ENCODE measurements at regions not wholly inside any gene's neighbourhood (a gene's known extent, or its start where the extent isn't known, plus 50 kb on each side); places are given as distances from the start of the nearest gene placed in this dataset.
"Not testable (repeated sequence)": the region's sequence is repeated elsewhere in the genome, so short reads cannot be mapped to it uniquely, and the experiment has no call there.

GRCh38 chr9:124130277-124131075, 118.9 kb downstream of the LHX2 start:
- no peaks in the 10 kb centered on the region for H3K36me3 ChIP-seq (replicated peaks in 1 of 2; ENCODE audit: control insufficient read depth in 2 of 2, insufficient read depth in 2 of 2, low read length in 2 of 2)
- H3K14ac ChIP-seq (ENCODE audit: low read length): no peak overlapping the region
- no peak overlapping the region for H3K9ac ChIP-seq (ENCODE audit: low read depth, low read length, poor library complexity)
- no peak overlapping the region for H2BK120ac ChIP-seq (ENCODE audit: low read depth, low read length)
- no CpG with 5 or more reads among the region's 18 CpGs for WGBS, 2 donors (ENCODE audit: extremely low coverage in 2 of 2, insufficient read length in 2 of 2, insufficient replicate concordance in 1 of 2)
- peaks cover 0 to 7% (median 0%) of the 10 kb centered on the region in 3 experiments for H3K27me3 ChIP-seq (ENCODE audit: control insufficient read depth in 3 of 3, insufficient read depth in 3 of 3, low read depth in 1 of 3, low read length in 3 of 3)
- no peaks in the 10 kb centered on the region for H3K79me1 ChIP-seq (ENCODE audit: low read depth, low read length)
- H3K18ac ChIP-seq (ENCODE audit: low read length): no peak overlapping the region
- H2BK12ac ChIP-seq (ENCODE audit: low read length): no peak overlapping the region
- no peak overlapping the region for H4K8ac ChIP-seq (ENCODE audit: low read depth, low read length)
- no peaks in the 10 kb centered on the region for H3K9me3 ChIP-seq (replicated peaks in 1 of 2; ENCODE audit: control insufficient read depth in 2 of 2, insufficient read depth in 1 of 2, low read depth in 1 of 2, low read length in 2 of 2)
- peak overlapping the region; percentile 1 for H3K23ac ChIP-seq (ENCODE audit: low read depth, low read length, poor library complexity)
- no peak overlapping the region for H2AFZ ChIP-seq (ENCODE audit: low read length)
- no peak overlapping the region for H4K91ac ChIP-seq (ENCODE audit: low read depth, low read length, poor library complexity)
- no peak for DNase-seq (ENCODE audit: low spot score)
- no peak overlapping the region for H3K4me3 ChIP-seq (ENCODE audit: low read length in 2 of 2)
- H3K4me2 ChIP-seq (ENCODE audit: insufficient read depth, low read length, poor library complexity, severe bottlenecking): no peak overlapping the region
- peaks cover 3 to 8% of the 10 kb centered on the region in 2 donors for H3K4me1 ChIP-seq (ENCODE audit: control insufficient read depth in 2 of 2, insufficient read depth in 1 of 2, low read depth in 1 of 2, low read length in 2 of 2)
- no peak overlapping the region for H3K4ac ChIP-seq (ENCODE audit: low read length)
- no peak overlapping the region for H3K27ac ChIP-seq (replicated peaks; ENCODE audit: low read length)
- H2BK15ac ChIP-seq (ENCODE audit: low read length): no peak overlapping the region
- H2AK5ac ChIP-seq (ENCODE audit: low read depth, low read length): no peak overlapping the region
- no peak overlapping the region for H2BK5ac ChIP-seq (ENCODE audit: low read length)

- H4K91ac ChIP-seq (ENCODE audit: low read depth, low read length, poor library complexity); H4K8ac ChIP-seq (ENCODE audit: low read depth, low read length); H2BK5ac ChIP-seq (ENCODE audit: low read length); H3K4me1 ChIP-seq (ENCODE audit: control insufficient read depth in 2 of 2, insufficient read depth in 1 of 2, low read depth in 1 of 2, low read length in 2 of 2); DNase-seq (ENCODE audit: low spot score); H2BK12ac ChIP-seq (ENCODE audit: low read length); H3K79me1 ChIP-seq (ENCODE audit: low read depth, low read length); H2BK15ac ChIP-seq (ENCODE audit: low read length); H3K9me3 ChIP-seq (replicated peaks in 1 of 2; ENCODE audit: control insufficient read depth in 2 of 2, insufficient read depth in 1 of 2, low read depth in 1 of 2, low read length in 2 of 2); H3K27me3 ChIP-seq (ENCODE audit: control insufficient read depth in 3 of 3, insufficient read depth in 3 of 3, low read depth in 1 of 3, low read length in 3 of 3); H3K27ac ChIP-seq (replicated peaks; ENCODE audit: low read length); H3K4ac ChIP-seq (ENCODE audit: low read length); H2AK5ac ChIP-seq (ENCODE audit: low read depth, low read length); H3K14ac ChIP-seq (ENCODE audit: low read length); H2BK120ac ChIP-seq (ENCODE audit: low read depth, low read length); H3K23ac ChIP-seq (ENCODE audit: low read depth, low read length, poor library complexity); H3K4me2 ChIP-seq (ENCODE audit: insufficient read depth, low read length, poor library complexity, severe bottlenecking); H3K36me3 ChIP-seq (replicated peaks in 1 of 2; ENCODE audit: control insufficient read depth in 2 of 2, insufficient read depth in 2 of 2, low read length in 2 of 2); H3K9ac ChIP-seq (ENCODE audit: low read depth, low read length, poor library complexity); H3K4me3 ChIP-seq (ENCODE audit: low read length in 2 of 2); H3K18ac ChIP-seq (ENCODE audit: low read length); H2AFZ ChIP-seq (ENCODE audit: low read length): not testable (repeated sequence)
- no CpG with 5 or more reads among the region's 7 CpGs for WGBS, 2 donors (ENCODE audit: extremely low coverage in 2 of 2, insufficient read length in 2 of 2, insufficient replicate concordance in 1 of 2)
Observed at GRCh38 chr9:124131518-124131917, 120.0 kb downstream of the LHX2 start.

- no peak overlapping the region for H4K91ac ChIP-seq (ENCODE audit: low read depth, low read length, poor library complexity)
- H3K4me2 ChIP-seq (ENCODE audit: insufficient read depth, low read length, poor library complexity, severe bottlenecking): no peak overlapping the region
- peaks cover 0 to 5% (median 0%) of the 10 kb centered on the region in 3 experiments for H3K27me3 ChIP-seq (ENCODE audit: control insufficient read depth in 3 of 3, insufficient read depth in 3 of 3, low read depth in 1 of 3, low read length in 3 of 3)
- no peak overlapping the region for H4K8ac ChIP-seq (ENCODE audit: low read depth, low read length)
- H3K14ac ChIP-seq (ENCODE audit: low read length): no peak overlapping the region
- no CpG with 5 or more reads among the region's 10 CpGs for WGBS, 2 donors (ENCODE audit: extremely low coverage in 2 of 2, insufficient read length in 2 of 2, insufficient replicate concordance in 1 of 2)
- no peak overlapping the region for H2AFZ ChIP-seq (ENCODE audit: low read length)
- no peak overlapping the region for H2BK5ac ChIP-seq (ENCODE audit: low read length)
- H2BK120ac ChIP-seq (ENCODE audit: low read depth, low read length): no peak overlapping the region
- DNase-seq (ENCODE audit: low spot score): no peak
- H2BK15ac ChIP-seq (ENCODE audit: low read length): no peak overlapping the region
- H3K9ac ChIP-seq (ENCODE audit: low read depth, low read length, poor library complexity): no peak overlapping the region
- no peaks in the 10 kb centered on the region for H3K79me1 ChIP-seq (ENCODE audit: low read depth, low read length)
- H3K9me3 ChIP-seq (replicated peaks in 1 of 2; ENCODE audit: control insufficient read depth in 2 of 2, insufficient read depth in 1 of 2, low read depth in 1 of 2, low read length in 2 of 2): no peaks in the 10 kb centered on the region
- no peak overlapping the region for H3K23ac ChIP-seq (ENCODE audit: low read depth, low read length, poor library complexity)
- no peak overlapping the region for H3K4me3 ChIP-seq (ENCODE audit: low read length in 2 of 2)
- peaks cover 0 to 4% of the 10 kb centered on the region in 2 donors for H3K4me1 ChIP-seq (ENCODE audit: control insufficient read depth in 2 of 2, insufficient read depth in 1 of 2, low read depth in 1 of 2, low read length in 2 of 2)
- H3K4ac ChIP-seq (ENCODE audit: low read length): no peak overlapping the region
- no peak overlapping the region for H2BK12ac ChIP-seq (ENCODE audit: low read length)
- no peak overlapping the region for H2AK5ac ChIP-seq (ENCODE audit: low read depth, low read length)
- no peak overlapping the region for H3K27ac ChIP-seq (replicated peaks; ENCODE audit: low read length)
- peak overlapping the region; percentile 44 for H3K18ac ChIP-seq (ENCODE audit: low read length)
- H3K36me3 ChIP-seq (replicated peaks in 1 of 2; ENCODE audit: control insufficient read depth in 2 of 2, insufficient read depth in 2 of 2, low read length in 2 of 2): no peaks in the 10 kb centered on the region
Observed at GRCh38 chr9:124132671-124133147, 121.1 kb downstream of the LHX2 start.

GRCh38 chr9:124133727-124134126, 122.2 kb downstream of the LHX2 start:
- Histone ChIP-seq H3K27me3 (ENCODE audit: control insufficient read depth in 3 of 3, insufficient read depth in 3 of 3, low read depth in 1 of 3, low read length in 3 of 3) (peaks cover 0 to 6% (median 0%) of the 10 kb centered on the region in 3 experiments), H4K8ac (ENCODE audit: low read depth, low read length) (no peak overlapping the region), H3K27ac (replicated peaks; ENCODE audit: low read length) (no peak overlapping the region), H3K9me3 (replicated peaks in 1 of 2; ENCODE audit: control insufficient read depth in 2 of 2, insufficient read depth in 1 of 2, low read depth in 1 of 2, low read length in 2 of 2) (no peaks in the 10 kb centered on the region), H2BK15ac (ENCODE audit: low read length) (no peak overlapping the region), H2BK5ac (ENCODE audit: low read length) (no peak overlapping the region), H3K4me3 (ENCODE audit: low read length in 2 of 2) (no peak overlapping the region), H3K14ac (ENCODE audit: low read length) (no peak overlapping the region), H3K23ac (ENCODE audit: low read depth, low read length, poor library complexity) (no peak overlapping the region), H3K36me3 (replicated peaks in 1 of 2; ENCODE audit: control insufficient read depth in 2 of 2, insufficient read depth in 2 of 2, low read length in 2 of 2) (no peaks in the 10 kb centered on the region), H3K4ac (ENCODE audit: low read length) (no peak overlapping the region), H2BK12ac (ENCODE audit: low read length) (no peak overlapping the region), H3K4me2 (ENCODE audit: insufficient read depth, low read length, poor library complexity, severe bottlenecking) (no peak overlapping the region), H3K79me1 (ENCODE audit: low read depth, low read length) (no peaks in the 10 kb centered on the region), H4K91ac (ENCODE audit: low read depth, low read length, poor library complexity) (no peak overlapping the region), H2AFZ (ENCODE audit: low read length) (no peak overlapping the region), H3K4me1 (ENCODE audit: control insufficient read depth in 2 of 2, insufficient read depth in 1 of 2, low read depth in 1 of 2, low read length in 2 of 2) (peaks cover 0 to 4% of the 10 kb centered on the region in 2 donors), H2BK120ac (ENCODE audit: low read depth, low read length) (no peak overlapping the region), H2AK5ac (ENCODE audit: low read depth, low read length) (no peak overlapping the region), H3K18ac (ENCODE audit: low read length) (no peak overlapping the region), H3K9ac (ENCODE audit: low read depth, low read length, poor library complexity) (no peak overlapping the region)
- no peak for DNase-seq (ENCODE audit: low spot score)
- no CpG with 5 or more reads among the region's 6 CpGs for WGBS, 2 donors (ENCODE audit: extremely low coverage in 2 of 2, insufficient read length in 2 of 2, insufficient replicate concordance in 1 of 2)

All from neuronal stem cell (in vitro differentiated cells).